Activated B cell treated with CpG ODN at 0.5 μM for 24 hours (primary cell): ENCODE measurements at regions not wholly inside any gene's neighbourhood (a gene's known extent, or its start where the extent isn't known, plus 50 kb on each side); places are given as distances from the start of the nearest gene placed in this dataset.

ENCODE experiments used
- ATAC-seq: fragments of 200-7000 bp; cut with Tn5 transposase; one replicate; pipeline ENCODE4 v1.10.0; 2021; ENCODE audit warnings: low read depth, mild to moderate bottlenecking, moderate library complexity
- CTCF ChIA-PET: fragments of 350-600 bp; sonication (Branson Sonifier 250); formaldehyde crosslinking; loops from one replicate; lab custom pipeline; 2021; ENCODE audit warnings: antibody characterized with exemption; lab: Charles Lee
- POLR2A ChIA-PET: fragments of 350-600 bp; sonication (Branson Sonifier 250); formaldehyde crosslinking; loops from one replicate; lab custom pipeline; 2021; ENCODE audit warnings: antibody characterized with exemption; lab: Charles Lee
- DNase-seq: peaks from one replicate; pipeline ENCODE4 v3.0.0; 2022
- H3K27ac Mint-ChIP-seq: one replicate; pipeline ENCODE4 v1.8.0; 2020; ENCODE audit warnings: mixed read lengths
- H3K27me3 Mint-ChIP-seq: one replicate; pipeline ENCODE4 v1.8.0; 2021; ENCODE audit warnings: mixed read lengths
- H3K36me3 Mint-ChIP-seq: one replicate; pipeline ENCODE4 v1.8.0; 2021; ENCODE audit warnings: low read depth, mixed read lengths
- H3K4me1 Mint-ChIP-seq: one replicate; pipeline ENCODE4 v1.8.0; 2021; ENCODE audit warnings: mixed read lengths
- H3K4me3 Mint-ChIP-seq: one replicate; pipeline ENCODE4 v1.8.0; 2020; ENCODE audit warnings: mild to moderate bottlenecking, mixed read lengths
- H3K9me3 Mint-ChIP-seq: one replicate; pipeline ENCODE4 v1.8.0; 2020; ENCODE audit warnings: mixed read lengths
- intact Hi-C: fragments of 100-400 bp; cut with micrococcal nuclease; formaldehyde crosslinking; loops from one replicate; pipeline ENCODE4 v1.15.1; 2024
- TF ChIP-seq, protein P1 (sequence below): fragments of 200-600 bp; IDR thresholded peaks from one replicate; pipeline ENCODE4 v1.8.0; 2022; ENCODE audit warnings: antibody characterized with exemption, mild to moderate bottlenecking

- no peak overlapping the region for H3K4me3 Mint-ChIP-seq
These were observed 147.0 kb upstream of the NR3C2 start for GRCh38 chr4:148589182-148589581.

GRCh38 chr4:148575577-148575976 is 133.4 kb upstream of the NR3C2 start:
- no peak overlapping the region for H3K27ac Mint-ChIP-seq
- CTCF ChIA-PET: no interaction called here
- intact Hi-C loops: no loop called here
- no peak for ATAC-seq
- H3K4me3 Mint-ChIP-seq: no peak overlapping the region
- no peaks in the 10 kb centered on the region for H3K36me3 Mint-ChIP-seq
- no peak for DNase-seq
- no peaks in the 10 kb centered on the region for H3K4me1 Mint-ChIP-seq
- peaks cover 2% of the 10 kb centered on the region for H3K9me3 Mint-ChIP-seq
- H3K27me3 Mint-ChIP-seq: no peaks in the 10 kb centered on the region
- POLR2A ChIA-PET: no interaction called here
- TF ChIP-seq, protein P1, sequence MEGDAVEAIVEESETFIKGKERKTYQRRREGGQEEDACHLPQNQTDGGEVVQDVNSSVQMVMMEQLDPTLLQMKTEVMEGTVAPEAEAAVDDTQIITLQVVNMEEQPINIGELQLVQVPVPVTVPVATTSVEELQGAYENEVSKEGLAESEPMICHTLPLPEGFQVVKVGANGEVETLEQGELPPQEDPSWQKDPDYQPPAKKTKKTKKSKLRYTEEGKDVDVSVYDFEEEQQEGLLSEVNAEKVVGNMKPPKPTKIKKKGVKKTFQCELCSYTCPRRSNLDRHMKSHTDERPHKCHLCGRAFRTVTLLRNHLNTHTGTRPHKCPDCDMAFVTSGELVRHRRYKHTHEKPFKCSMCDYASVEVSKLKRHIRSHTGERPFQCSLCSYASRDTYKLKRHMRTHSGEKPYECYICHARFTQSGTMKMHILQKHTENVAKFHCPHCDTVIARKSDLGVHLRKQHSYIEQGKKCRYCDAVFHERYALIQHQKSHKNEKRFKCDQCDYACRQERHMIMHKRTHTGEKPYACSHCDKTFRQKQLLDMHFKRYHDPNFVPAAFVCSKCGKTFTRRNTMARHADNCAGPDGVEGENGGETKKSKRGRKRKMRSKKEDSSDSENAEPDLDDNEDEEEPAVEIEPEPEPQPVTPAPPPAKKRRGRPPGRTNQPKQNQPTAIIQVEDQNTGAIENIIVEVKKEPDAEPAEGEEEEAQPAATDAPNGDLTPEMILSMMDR: no peak

More at GRCh38 chr4:148589182-148589581, 147.0 kb upstream of the NR3C2 start:
- TF ChIP-seq, protein P1: no peak
- intact Hi-C loops: no loop called here
- no peak for DNase-seq
- no peaks in the 10 kb centered on the region for H3K36me3 Mint-ChIP-seq
- H3K4me1 Mint-ChIP-seq: no peaks in the 10 kb centered on the region
- CTCF ChIA-PET: no interaction called here
- peaks cover 30% of the 10 kb centered on the region for H3K9me3 Mint-ChIP-seq
- no peak for ATAC-seq
- no peaks in the 10 kb centered on the region for H3K27me3 Mint-ChIP-seq
- H3K27ac Mint-ChIP-seq: no peak overlapping the region
- POLR2A ChIA-PET: no interaction called here

GRCh38 chr4:148574911-148575310 is 132.7 kb upstream of the NR3C2 start:
- POLR2A ChIA-PET: no interaction called here
- CTCF ChIA-PET: no interaction called here
- no peak overlapping the region for H3K4me3 Mint-ChIP-seq
- DNase-seq: no peak
- ATAC-seq: no peak
- H3K27ac Mint-ChIP-seq: no peak overlapping the region
- H3K27me3 Mint-ChIP-seq: no peaks in the 10 kb centered on the region
- intact Hi-C loops: no loop called here
- TF ChIP-seq, protein P1: no peak
- H3K4me1 Mint-ChIP-seq: no peaks in the 10 kb centered on the region
- H3K9me3 Mint-ChIP-seq: peaks cover 3% of the 10 kb centered on the region
- H3K36me3 Mint-ChIP-seq: no peaks in the 10 kb centered on the region

GRCh38 chr4:148574502-148574901 is 132.3 kb upstream of the NR3C2 start:
- ChIA-PET CTCF (no interaction called here), POLR2A (no interaction called here)
- intact Hi-C loops: no loop called here
- TF ChIP-seq, protein P1: no peak
- Mint-ChIP-seq H3K4me1 (no peaks in the 10 kb centered on the region), H3K27ac (no peak overlapping the region), H3K9me3 (peaks cover 5% of the 10 kb centered on the region), H3K36me3 (no peaks in the 10 kb centered on the region), H3K27me3 (no peaks in the 10 kb centered on the region), H3K4me3 (no peak overlapping the region)
- DNase-seq: no peak
- ATAC-seq: no peak

- POLR2A ChIA-PET: no interaction called here
- H3K27me3 Mint-ChIP-seq: no peaks in the 10 kb centered on the region
- H3K27ac Mint-ChIP-seq: no peak overlapping the region
These were observed 131.9 kb upstream of the NR3C2 start for GRCh38 chr4:148574066-148574465.

More at GRCh38 chr4:148574066-148574465, 131.9 kb upstream of the NR3C2 start:
- ATAC-seq: no peak
- CTCF ChIA-PET: no interaction called here
- H3K9me3 Mint-ChIP-seq: peaks cover 7% of the 10 kb centered on the region
- H3K4me1 Mint-ChIP-seq: no peaks in the 10 kb centered on the region
- intact Hi-C loops: no loop called here
- TF ChIP-seq, protein P1: no peak
- no peak overlapping the region for H3K4me3 Mint-ChIP-seq
- no peaks in the 10 kb centered on the region for H3K36me3 Mint-ChIP-seq
- no peak for DNase-seq
